GM18499 (cell line): ENCODE measurements at regions not wholly inside any gene's neighbourhood (a gene's known extent, or its start where the extent isn't known, plus 50 kb on each side); places are given as distances from the start of the nearest gene placed in this dataset.
"Not testable (repeated sequence)": the region's sequence is repeated elsewhere in the genome, so short reads cannot be mapped to it uniquely, and the experiment has no call there.

Experiments used
- ATAC-seq: cut with Tn5 transposase; IDR thresholded peaks from one replicate; pipeline ENCODE4 v1.9.1; 2021; ENCODE audit warnings: moderate number of reproducible peaks; ENCODE audit not compliant: insufficient read depth, unreplicated experiment

- ATAC-seq = no peak
Measured at GRCh38 chr3:193800138-193801043, 207.4 kb downstream of the OPA1 start.

- ATAC-seq = no peak
Measured at GRCh38 chr3:193801097-193801496, 208.1 kb downstream of the OPA1 start.

GRCh38 chr3:193803288-193803687 lies 210.3 kb downstream of the OPA1 start:
- no peak for ATAC-seq

GRCh38 chr3:193805448-193805847 lies 212.4 kb downstream of the OPA1 start:
- no peak for ATAC-seq

DNA sequence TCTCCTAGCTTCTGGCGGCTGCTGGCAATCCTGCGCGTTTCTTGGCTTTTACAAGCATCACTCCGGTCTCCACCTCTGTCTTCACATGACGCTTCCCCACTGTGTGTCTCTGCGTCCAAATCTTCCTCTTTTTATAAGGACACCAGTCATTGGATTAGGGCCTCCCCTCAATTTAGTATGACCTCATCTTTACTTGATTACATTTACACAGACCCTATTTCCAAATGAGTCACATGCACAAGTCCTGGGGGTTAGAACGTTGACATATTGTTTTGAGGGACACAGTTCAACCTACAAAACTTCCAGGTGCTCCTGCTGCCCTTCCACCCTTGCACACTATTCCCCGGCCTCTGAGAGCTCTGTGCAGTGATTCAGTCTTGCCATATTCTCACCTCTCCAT lies 215.3 kb downstream of the OPA1 start:
- ATAC-seq = no peak

GRCh38 chr3:193809106-193809505 lies 216.1 kb downstream of the OPA1 start:
- no peak for ATAC-seq

- no peak for ATAC-seq
Measured at GRCh38 chr3:193812078-193812725, 219.2 kb downstream of the OPA1 start.

DNA sequence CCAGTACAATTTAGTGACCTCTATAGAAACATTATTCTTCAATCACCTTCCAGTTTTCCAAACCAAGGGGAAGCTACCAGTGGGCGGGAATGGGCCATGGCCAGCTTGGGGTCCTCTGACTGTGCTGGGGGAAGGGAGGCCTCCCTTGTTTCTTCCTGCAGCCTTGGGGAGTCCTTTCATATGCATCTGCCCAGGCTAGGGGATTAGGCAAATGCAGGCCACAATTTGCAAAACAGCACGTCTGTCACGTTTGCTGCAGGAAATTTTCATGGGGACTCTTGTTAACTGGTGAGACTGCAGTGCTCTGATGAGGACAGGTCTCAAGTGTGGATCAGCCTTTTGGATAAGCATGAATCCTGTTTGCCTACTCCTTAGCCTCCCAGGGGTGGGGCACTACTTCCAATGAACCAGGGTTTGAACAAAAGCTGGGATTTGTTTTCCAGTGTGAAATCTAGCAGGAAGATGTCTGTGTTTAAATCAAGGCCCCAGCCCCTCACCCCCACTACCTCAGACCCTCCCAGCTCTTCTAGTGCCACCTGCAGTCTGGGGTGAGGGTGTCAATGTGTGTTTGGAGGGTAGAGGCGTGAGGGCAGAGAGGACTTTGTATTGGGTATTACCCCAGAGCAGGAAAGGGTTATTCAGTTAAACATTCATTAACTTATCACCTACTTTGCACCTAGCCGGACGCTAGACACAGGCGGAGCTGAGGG lies 219.9 kb downstream of the OPA1 start:
- ATAC-seq = no peak

GRCh38 chr3:193813501-193813830 lies 220.5 kb downstream of the OPA1 start:
- ATAC-seq = no peak

GRCh38 chr3:193814166-193814892 lies 221.3 kb downstream of the OPA1 start:
- no peak for ATAC-seq

GRCh38 chr3:193815246-193816027 lies 222.4 kb downstream of the OPA1 start:
- no peak for ATAC-seq

DNA sequence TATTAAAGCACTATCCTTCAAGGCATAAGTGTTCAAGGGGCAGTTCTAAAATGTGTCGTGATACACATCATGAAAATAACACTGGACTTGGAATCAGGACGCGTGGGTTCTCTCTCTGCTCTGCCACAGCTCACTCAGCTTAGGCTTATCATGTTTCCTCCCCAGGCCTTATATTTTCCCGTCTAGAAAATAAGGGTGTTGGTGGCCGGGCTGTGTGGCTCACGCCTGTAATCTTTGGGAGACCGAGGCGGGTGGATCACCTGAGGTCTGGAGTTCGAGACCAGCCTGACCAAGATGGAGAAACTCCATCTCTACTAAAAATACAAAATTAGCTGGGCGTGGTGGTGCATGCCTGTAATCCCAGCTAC lies 223.0 kb downstream of the OPA1 start:
- no peak for ATAC-seq

- ATAC-seq = no peak
Measured at GRCh38 chr3:193816656-193817311, 223.8 kb downstream of the OPA1 start.

GRCh38 chr3:193819117-193820010 lies 226.4 kb downstream of the OPA1 start:
- no peak for ATAC-seq

DNA sequence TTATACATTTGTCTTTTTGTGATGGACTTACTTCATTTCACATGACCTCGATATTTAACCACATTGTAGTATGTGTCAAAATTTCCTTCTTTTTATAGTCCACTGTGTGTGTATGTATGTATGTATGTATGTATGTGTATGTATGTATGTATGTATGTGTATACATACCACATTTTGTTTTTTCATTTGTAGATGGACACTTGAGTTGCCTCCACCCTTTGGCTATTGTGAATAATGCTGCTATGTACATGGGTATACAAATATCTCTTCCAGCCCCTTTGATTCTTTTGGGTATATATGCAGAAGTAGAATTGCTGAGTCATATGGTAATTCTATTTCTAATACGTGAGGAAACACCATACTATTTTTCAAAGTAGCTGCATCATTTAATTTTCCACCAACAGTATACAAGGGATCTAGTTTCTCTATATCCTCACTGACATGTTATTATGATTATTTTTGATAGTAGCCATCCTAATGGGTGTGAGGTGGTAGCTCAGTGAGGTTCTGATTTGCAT lies 228.2 kb downstream of the OPA1 start:
- no peak for ATAC-seq

DNA sequence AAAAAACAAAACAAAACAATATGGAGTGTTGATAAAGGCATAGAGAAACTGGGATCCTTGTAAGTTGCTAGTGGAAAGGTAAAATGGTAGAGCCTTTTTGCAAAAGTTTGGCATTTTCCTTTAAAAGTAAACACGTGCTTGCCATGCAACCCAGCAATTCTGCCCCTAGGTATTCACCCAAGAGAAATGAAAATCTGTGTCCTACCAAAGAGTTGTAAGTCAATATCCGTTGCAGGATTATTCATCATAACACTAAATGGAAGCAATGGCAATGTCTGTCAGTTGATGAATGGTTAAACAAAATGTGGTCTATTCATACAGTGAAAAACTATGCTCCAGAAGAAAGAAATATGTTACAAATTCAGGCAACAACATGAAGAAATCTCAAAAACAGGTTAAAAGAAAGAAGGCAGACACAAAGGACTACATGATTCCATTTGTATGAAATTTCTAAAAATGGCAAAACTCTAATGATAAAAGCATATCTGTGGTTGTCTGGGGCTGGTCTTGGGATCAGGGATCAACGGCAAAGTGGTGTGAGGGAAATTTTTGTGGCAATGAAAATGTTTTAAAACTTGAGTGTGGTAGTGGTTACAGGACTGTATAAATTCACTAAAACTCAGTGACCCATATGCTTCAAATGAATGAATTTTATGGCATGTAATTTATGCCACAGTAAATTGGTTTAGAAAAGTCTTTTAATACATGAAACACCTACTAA lies 229.6 kb downstream of the OPA1 start:
- no peak for ATAC-seq

DNA sequence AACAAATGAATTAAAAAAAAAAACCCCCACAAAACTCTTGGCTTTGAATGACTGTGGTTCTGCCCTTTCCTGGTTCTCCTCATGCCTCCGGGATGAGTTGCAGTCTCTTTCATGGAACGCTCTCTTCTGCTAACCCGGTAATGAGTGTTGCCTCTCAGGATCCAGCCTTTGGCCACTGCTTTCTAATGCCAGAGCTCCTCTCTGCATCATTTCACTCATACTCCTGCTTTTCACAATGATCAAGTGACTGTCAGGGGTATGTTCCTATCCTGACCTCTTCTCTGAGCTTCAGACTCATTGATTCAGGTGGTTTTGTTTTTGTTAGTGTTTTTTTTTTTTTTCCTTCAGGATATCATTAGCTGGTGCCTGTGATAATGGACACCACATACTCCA lies 230.2 kb downstream of the OPA1 start:
- not testable (repeated sequence) for ATAC-seq

GRCh38 chr3:193824365-193824764 lies 231.4 kb downstream of the OPA1 start:
- no peak for ATAC-seq
